NCI-H1694 (cell line): ENCODE measurements at regions not wholly inside any gene's neighbourhood (a gene's known extent, or its start where the extent isn't known, plus 50 kb on each side); places are given as distances from the start of the nearest gene placed in this dataset.

Experiments
- DNase-seq: peaks from one replicate; lab custom pipeline; 2025; lab: John Stamatoyannopoulos, UW

GRCh38 chr13:72112216-72112615, 245.2 kb upstream of the DACH1 start:
- no peak for DNase-seq

DNA sequence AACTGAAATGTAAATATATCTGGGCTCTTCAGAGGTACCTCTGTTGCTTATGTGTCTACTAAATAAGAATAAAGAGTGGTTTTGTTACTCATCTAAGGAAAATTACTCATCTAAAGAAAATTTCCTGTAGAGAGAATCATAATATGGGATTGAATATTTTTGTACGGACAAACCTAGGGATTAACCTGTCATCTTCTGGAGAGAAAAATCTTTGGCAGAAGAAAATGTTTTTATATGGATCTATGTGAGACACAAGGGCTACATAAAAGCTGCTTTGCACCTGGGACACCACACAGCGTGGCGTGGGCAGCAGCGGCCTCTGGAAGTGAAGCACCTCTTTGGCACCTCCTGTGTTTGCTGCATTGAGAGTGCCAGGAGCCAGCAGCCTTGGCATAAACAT, 242.9 kb upstream of the DACH1 start:
- no peak for DNase-seq

DNA sequence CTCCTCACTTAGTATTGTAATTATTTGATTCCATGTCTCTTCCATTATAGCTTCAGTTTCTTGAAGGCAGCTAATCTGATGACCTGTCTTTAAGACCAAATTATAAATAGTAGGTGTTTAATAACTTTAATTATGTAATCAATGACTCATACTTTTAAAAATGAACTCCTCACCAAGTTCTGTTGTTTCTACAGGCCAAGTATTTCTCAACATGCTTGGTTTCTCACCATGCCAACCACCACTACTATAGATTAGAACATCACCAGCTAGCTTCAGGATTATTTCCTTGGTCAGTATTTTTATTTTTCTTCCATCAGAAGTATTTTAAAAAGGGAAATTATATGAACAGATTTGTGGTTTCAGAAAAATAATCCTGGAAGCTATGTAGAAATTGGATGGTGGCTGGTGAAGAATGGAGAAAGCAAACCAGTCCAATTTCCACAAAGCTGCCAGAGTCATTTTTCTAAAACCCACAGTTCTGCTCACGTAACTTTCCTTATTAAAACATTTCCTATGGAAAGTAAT, 237.7 kb upstream of the DACH1 start:
- DNase-seq, result no peak

- no peak for DNase-seq
Measured at GRCh38 chr13:72101768-72102400, 234.9 kb upstream of the DACH1 start.

GRCh38 chr13:72100339-72100738, 233.3 kb upstream of the DACH1 start:
- DNase-seq, result no peak

GRCh38 chr13:72097568-72097967, 230.6 kb upstream of the DACH1 start:
- no peak for DNase-seq

DNA sequence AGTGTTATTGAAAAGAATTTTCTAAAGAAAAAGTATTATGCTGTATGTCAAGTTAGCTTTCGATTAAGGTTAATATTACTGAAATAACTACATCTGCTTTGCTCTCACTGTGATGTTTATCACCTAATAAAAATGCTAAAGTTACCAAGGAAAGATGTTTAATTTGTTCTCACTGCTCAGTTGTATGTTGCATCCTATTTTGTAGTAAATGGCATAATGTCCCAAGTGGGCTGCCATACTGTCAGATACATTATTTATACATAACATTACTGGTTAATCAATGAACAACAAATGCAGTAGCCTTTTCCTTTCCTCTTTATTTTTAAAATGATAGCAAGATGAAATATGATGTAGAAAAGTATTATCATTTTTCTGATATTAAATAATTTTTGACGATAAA, 226.3 kb upstream of the DACH1 start:
- no peak for DNase-seq

GRCh38 chr13:72074663-72075062, 207.7 kb upstream of the DACH1 start:
- DNase-seq, result no peak

GRCh38 chr13:72072261-72072660, 205.3 kb upstream of the DACH1 start:
- no peak for DNase-seq

DNA sequence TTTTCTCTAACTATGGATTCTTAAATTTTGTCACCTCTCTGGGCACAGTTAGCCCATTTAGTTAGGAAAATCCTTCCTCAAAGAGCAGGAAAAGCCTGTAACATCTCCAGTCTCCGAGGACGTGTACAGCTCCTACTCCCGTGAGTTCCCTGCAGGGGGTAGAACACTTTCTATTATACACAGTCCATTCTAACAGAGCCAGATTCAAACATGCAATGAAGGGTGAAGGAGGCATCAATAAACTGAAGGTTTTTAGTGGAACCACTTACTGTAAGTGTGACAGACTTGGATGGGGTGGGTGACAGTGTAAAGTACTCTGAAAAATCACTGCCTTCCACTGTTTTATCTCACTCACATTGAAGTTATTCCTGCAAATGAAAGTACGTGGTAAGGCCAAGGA, 204.7 kb upstream of the DACH1 start:
- no peak for DNase-seq

- no peak for DNase-seq
Measured at GRCh38 chr13:72062566-72062965, 195.6 kb upstream of the DACH1 start.

- no peak for DNase-seq
Measured at GRCh38 chr13:72061613-72062012, 194.6 kb upstream of the DACH1 start.

DNA sequence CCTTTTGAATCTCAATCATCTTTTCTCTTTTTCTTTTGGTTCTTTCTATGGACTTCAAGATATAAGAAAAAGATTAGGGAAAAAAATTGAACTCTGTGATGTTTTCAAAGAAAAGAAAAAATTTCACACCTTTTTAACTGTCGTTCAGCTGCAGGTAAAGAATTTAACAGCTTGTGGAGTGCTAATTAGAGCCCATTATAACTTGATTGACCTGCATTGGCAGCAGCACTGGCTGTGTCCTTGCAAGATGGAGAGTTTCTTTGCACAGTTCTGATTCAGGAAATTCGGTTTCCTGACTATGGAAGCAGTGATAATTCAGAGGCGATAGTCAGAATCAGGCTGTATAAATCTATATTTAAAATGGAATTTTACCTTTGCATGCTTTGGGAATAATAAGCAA, 183.2 kb upstream of the DACH1 start:
- DNase-seq, result no peak

GRCh38 chr13:72043366-72043765, 176.4 kb upstream of the DACH1 start:
- no peak for DNase-seq

- no peak for DNase-seq
Measured at GRCh38 chr13:72041165-72041564, 174.2 kb upstream of the DACH1 start.

GRCh38 chr13:72039126-72039525, 172.1 kb upstream of the DACH1 start:
- DNase-seq, result no peak

GRCh38 chr13:72029981-72030380, 163.0 kb upstream of the DACH1 start:
- no peak for DNase-seq

- DNase-seq, result no peak
Measured at GRCh38 chr13:72025836-72026235, 158.8 kb upstream of the DACH1 start.

DNA sequence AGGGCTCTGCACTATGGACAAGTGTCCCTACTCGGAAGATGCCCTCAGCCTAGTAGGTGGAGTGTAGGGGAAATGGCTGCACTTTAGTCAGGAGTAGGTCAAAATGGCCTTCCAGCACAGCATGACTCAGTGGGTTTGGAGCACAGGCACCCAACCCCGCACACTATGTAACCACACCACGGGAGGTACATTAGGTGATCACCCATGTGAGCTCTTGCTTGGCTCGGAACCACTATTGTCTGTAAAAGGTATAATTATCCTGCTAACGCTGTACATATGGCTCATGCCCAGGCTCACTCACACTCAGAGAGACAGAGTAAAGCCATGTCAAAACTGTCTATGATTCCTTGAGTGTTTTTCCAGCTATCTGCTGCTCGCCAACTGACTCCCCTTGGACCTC, 156.9 kb upstream of the DACH1 start:
- no peak for DNase-seq

- no peak for DNase-seq
Measured at GRCh38 chr13:72005455-72005854, 138.5 kb upstream of the DACH1 start.

DNA sequence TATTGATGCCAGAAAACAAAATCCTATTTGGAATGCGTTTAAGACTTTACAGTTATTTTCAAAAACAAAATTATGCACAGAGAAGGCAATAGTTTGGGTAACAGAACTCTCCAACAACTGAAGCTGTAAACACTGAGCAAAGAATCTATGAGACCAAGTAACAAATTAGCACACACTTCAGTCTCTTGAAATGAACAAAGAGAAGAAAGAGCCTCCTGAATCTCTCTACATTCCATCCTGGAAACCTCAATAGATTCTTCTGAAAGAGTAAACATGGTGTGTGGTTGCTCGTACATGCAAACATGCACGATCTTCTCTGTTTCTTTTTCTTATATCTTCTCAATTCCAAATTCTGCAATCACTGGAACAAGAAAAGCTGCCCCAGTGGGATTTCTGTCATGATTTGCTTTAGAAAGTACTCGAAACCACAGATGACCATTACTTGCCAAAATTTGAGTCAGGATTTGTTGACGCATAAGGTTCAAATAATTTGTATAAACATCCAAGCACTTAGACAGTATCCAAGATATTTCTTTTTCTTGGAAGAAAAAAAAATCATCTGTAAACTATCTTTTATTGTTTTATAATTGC, 137.9 kb upstream of the DACH1 start:
- DNase-seq, result no peak

DNA sequence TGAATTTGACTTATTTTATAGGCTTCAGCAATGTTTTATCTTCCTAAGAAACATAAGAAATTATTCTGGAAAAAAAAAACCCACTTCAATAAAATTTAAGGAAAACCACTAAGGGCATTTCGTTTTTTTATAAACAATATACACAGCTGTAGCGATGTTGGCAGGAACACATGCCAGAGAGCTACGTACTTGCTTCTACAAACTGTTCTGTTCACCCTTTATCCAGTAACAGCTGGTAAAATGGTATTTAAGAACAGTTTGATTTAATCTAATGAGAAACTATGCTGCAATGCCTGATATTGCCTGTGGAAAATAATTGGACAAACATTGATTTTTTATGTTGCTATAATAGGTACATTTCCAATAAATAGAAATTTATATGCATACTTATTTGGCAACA, 137.2 kb upstream of the DACH1 start:
- DNase-seq, result no peak

DNA sequence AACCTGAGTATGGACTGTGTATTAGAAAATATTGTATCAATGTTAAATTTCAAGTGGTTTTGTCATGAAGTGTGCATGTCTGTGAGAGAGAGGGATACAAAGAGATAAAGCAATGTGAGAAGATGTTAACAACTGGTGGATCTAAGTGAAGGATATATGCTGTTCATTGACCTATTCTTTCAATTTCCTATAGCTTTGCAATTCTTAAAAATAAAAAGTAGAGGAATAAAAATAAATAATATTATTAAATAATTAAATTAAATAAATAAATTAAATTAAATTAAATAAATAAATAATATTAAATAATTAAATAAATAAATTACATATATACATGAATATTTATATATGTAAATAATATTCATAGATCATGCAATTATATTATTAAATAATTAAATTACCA, 131.2 kb upstream of the DACH1 start:
- no peak for DNase-seq

DNA sequence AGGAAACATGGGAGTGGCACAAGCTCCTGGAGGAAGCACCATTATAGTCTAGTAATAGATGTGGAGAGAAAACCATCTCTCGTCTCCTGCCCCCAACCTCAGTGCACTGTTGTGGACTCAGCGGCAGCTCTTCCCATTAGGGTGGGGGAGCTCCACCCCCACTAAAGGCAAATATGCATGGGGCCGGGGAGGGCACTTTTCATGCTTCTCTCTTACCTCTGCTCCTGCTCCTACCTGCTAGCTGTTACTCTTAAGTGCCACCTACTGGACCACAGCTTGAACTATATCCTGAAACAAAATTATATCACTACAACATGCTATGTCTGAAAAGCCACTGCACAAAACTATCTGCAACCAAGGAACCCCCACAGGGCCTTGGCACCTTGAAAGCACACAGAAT, 112.6 kb upstream of the DACH1 start:
- DNase-seq, result no peak
